ENCODE measurements at regions not wholly inside any gene's neighbourhood (a gene's known extent, or its start where the extent isn't known, plus 50 kb on each side); places are given as distances from the start of the nearest gene placed in this dataset.
"Not testable (repeated sequence)": the region's sequence is repeated elsewhere in the genome, so short reads cannot be mapped to it uniquely, and the experiment has no call there.

DNA sequence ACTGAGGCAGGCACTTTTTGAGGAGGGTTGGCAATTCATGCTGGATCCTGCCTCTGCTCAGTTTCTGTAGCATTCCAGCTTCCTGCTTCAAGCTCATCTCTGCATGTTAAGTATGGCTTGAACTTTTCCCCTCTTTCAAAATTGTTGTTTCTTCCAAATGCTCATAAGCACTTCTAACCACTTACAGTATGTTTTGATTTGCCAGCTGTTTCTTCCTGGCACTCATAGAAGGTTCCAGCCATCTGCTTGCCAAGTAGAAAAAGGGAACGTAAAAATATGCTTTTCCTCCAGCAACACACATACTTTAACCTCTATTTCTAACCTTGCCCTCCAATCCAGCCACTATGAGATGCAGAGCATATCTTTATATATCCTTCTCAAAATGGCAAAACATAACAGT, 692.6 kb upstream of the COBL start:
- DNase-seq: no peak

DNA sequence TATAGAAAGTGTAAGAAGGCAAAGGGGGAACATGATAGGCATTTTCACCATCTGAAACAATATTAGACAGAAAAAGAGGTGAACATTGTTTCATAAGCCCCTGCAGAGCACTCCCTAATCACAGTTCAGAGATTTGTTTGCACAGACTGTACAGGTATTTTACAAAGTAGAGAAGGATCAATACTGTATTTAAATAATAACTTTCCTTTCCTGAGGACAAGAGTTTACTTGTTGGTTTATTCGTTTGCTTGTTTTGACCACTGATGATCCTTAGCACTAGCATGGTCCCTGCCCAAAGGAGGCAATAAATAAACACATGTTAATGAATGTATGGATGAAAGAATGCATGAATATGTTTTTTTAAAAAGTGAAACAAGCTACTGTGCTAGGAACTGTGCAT, 690.1 kb upstream of the COBL start:
- no peak for DNase-seq

DNA sequence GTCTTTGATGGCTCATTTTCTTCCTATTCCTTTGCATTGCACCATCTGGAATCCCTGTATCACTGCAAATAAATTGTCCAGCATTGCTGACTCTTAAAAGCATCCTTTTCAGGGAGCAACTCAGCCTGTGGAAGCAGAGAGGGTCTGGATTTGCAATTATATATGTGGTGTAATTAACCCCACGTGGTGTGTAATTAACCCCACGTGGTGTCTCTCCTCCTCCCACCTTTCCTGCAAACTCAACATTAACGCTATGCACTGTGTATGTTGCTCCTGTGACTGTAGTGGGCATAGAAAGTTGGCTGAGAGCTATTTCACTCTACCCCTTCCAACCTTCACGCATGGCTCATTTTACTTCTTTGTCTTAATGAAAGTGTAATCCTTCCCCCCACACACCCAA, 689.0 kb upstream of the COBL start:
- DNase-seq: no peak

DNA sequence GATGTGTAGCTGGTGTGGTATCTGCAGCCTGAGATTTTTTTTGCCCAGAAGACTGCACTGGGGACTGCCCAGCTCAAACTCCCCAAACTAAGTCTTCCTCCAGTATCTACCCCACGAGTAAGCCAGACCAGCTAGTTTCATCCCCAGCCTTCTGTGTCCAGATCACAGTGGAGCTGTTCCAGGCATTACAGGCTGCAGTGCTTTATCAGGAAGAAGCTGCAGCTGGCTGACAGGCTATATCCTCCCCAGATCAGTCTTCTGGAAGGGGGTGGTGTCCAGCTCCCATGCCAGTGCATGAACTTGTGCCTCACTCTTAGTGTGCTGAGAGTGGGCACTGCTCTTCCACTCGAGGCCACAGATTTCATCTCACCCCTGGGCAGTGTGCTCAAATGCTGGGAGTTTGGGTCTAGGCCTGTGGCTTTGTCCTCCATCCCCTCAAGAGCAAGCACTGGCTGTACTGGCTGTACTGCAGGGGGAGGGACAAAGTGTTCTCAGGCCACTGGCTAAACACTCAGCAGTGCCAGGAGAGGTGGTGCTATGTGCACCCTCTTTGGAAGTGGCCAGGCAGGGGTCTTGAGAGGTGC, 679.1 kb upstream of the COBL start:
- DNase-seq: no peak

DNA sequence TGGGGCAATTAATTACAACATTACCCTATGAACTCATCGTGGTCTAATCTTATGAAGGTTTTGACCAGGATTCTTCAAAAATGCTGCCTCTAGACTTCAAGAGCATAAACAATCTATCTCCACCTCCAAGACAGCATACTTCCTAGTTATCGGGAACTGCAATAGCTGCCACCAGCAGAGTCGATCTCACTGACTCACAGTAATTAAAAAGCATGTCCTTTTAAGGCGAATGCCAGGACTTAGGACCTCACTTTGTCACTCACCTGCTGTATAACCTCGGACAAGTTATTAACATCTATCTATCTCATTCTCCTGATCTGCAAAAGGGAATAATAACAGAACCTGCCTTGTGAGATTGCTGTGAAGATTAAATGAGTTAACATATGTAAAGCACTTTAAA, 666.0 kb upstream of the COBL start:
- no peak for DNase-seq

DNA sequence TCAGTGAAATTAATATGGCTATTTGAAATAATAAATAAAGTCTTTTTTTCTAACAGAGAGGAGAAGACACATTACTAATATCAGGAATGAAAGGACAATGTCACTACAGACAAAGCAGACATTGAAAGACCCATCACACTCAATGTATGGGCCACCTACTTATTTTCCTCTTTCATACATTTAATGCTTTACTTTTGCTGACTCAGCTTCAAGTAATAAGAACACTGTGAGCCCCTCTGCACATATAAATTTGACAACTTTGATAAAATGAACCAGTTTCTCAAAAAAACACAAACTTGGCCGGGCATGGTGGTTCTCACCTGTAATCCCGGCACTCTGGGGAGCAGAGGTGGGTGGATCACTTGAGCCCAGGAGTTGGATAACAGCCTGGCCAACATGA, 664.2 kb upstream of the COBL start:
- DNase-seq: no peak

DNA sequence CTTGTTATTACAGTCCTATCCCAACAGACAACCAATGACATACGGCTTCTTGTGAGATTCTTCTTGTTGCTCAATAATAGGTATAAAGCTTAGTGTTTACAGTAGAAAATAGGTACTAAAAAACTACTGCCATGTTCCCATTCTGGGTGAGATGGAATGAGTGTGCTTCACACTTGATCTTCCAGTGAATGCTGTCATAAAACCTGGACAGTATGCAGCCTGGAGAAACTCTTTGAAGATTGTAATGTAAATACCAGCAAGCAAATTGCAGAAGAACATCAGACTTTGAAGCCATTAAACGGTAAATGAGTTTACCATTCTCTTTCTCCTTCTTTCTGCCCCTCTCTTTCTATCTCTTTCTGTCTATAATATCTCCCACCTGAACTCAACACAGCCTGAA, 663.7 kb upstream of the COBL start:
- no peak for DNase-seq

DNA sequence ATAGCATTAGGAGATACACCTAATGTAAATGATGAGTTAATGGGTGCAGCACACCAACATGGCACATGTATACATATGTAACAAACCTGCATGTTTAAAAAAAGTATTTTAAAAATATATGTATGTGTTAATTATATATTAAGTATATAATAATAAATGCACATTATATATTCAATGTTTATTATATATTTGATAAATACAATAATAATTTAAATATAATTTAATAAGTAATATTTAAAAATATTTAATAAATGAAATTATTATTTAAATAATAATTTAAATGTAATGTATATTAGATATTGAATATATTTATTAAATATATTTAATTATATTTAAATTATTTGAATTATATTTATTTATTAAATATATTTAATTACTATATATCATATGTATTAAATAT, 661.3 kb upstream of the COBL start:
- DNase-seq: no peak

DNA sequence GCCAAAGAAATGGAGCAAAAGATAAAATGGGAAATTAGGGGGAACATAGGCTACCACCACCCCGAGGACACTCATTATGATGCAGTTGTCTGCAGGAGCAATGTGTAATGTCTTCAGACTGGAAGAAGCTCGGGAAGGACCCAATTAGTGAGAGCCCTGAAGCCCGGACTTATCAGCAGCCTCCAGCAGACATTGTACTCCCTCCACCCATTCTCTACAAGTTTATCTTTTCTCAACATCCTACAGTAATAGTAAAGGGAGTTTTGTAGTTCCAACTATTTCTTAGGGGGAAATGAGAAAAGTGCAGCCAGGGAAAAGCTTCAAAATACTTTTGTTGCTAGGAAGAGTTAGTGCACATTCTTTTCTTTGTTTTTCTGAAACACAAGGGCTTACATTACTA, 657.3 kb upstream of the COBL start:
- DNase-seq: no peak

DNA sequence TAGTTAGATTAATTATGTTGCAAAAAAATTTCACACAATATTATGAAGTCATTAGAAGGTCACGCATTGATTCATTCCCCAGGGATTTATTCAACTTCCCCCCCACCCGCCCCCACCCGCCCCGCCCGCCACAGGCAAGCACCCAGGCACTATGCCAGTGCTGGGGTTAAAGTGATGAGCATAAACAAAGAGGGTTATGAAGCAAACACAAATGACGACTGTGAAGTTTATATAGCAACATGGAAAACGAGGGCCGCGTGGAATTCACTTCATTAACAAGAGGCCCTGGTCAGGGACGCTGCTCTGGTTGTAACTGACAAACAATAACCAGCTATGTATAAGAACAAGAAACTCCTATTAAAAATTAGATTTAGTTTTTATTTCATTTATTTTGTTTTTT, 656.5 kb upstream of the COBL start:
- no peak for DNase-seq

DNA sequence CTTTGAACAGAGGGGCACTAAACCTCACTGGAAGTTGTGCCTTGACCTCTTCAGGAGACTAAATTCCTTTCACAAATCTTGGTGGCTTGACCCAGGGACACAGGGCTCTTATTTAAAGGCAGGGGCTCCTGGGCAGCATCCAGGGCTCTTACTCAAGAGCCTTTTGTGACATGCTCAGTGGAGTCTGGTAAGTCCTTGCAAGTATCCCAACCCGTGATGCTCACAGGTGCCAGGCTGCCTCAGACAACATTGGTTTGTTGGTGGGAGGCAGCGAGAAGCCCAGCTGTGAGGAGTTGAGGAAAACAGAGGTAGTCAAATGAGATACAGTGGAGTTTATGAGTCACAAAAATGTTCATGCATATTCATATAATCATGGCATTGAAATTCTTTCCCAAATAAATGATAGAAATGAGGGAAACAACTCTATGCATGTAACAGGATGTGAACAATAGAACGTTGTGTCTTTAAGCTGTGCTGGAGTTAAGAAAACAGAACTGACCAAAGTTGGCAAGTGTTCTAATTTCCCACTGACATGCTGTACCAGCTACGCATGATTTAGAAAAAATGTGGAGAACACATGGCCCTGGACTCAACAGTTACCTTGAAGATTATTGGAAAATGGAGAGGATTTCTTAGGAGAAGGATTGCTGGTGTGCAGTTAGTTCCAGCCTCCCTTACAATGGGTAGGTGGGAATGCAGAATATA, 654.5 kb upstream of the COBL start:
- DNase-seq: no peak

DNA sequence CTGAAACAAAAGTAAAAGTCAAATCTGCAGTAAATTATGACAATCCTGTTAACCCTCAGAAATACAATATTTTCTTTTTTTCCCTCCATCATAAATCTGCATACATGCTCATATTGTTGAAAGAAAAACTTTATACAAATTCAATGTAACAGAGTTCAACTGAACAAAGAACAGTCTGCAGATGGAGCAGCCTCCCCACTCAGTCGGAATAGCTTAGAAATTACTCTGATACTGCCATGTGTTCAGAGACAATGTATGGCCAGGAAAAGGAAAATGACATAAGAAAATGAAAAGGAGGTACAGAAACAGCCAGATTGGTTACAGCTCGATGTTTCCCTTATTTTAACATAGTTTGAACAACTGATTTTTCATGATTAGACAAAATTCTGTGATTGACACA, 651.9 kb upstream of the COBL start:
- DNase-seq: no peak

DNA sequence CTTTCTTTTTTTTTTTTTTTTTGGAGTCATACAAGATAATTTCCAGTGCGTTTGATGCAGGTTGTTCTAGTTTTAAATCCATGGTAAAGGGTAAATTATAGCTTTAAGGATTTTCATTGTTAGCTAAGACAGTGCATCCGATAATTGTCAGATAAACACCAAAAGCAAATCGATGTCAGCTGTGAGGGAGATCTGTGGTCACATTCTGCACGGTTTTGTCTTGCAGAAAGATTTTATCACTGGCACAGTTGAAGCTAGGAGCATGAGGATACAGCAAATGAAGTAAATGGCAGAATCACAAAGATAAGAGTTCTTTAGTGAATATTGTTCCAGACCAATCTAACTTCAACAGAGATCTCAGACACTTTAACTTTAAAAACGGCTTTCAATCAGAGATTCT, 648.8 kb upstream of the COBL start:
- DNase-seq: no peak

DNA sequence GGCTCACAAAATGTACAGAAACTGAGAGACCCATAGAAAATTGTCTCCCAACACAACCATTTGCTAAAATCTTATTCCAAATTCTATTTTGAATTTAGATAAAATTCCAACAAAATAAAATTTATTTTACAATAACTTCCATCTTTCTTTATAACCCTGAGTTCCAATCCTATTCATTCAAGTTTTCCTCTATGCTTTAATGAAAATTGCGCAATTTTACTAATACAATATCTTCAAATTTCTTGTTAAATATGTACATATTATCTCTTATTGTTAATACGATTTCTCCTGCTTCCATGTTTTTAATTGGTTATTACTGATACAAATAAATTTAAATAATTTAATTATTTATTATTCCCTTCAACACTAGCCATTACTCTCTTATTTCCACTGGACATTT, 645.2 kb upstream of the COBL start:
- DNase-seq: no peak

DNA sequence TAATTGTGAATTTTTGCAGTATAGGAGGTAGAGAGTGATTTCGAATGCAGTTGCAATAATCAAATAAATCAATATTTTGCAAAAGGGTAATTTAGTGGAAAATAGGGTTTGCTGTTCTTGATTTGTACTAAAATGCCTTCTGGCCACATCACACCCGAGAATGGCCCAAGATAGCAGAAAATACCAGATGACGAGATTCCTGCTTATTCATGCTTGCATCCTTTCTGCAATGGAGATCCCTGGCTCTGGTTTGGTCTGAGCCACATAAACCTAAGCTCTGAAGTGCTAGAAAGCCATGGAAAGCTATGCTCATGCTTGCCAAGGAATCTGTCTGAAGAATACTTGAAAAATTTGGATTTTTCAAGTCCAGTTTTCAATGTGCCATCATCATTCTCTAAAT, 634.2 kb upstream of the COBL start:
- no peak for DNase-seq

DNA sequence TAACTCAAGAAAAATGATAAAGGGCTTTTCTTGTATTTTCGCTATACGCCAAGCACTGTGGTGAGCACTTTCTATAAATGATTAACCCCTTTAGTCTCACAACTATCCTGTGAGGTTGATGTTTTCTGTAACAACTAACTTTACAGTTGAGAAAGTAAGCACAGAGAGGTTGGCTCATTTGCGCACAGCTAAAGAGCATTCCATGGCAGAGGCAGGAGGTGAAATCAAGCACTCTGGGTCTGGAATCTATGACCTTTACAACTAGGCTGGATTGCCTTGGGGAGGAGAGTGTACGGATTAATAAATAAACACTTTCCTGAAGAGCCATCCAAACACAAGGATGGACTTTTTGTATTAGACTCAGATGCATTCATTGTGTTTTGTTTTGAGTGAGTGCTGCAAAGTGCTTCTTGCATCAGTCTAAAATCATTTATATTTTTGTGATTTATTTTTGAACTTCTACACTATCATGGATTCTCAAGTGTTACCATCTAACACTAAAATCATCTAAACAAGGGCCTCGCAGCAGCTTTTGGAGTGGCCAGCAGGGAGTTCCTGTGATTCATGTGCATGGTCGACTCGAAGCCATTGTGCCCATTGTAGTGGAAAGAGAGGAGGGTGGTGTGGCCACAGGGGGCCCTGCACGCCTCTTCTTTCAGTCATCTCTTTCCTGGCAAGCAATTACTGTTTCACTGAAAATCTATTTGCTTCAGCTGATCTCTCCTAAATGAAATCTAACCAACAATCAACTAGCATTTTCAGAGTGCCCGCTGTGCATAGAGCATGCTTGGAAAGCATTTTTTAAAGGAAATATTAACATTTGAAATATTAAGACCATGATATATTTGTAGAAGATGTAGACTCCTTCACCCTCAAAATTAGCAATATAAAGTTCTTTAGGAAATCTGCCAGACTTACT, 633.4 kb upstream of the COBL start:
- DNase-seq: no peak

DNA sequence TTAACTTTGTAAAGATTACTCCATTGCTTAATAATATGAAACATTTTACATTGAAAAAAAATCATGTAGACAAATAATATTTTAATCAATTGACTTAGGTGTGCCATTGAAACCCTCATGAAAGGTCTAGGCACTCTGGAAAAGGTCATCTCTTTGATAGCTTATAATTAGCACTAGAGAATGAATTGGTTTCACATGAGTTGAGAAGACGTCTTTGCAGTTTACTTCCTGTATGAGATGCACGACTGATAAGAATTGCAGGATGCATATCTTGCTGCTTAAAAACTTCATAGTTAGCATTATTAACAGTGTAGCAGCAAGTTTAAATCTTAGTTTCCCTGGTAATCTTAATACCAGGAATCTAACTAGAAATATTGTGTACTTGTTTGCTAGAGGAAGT, 614.2 kb upstream of the COBL start:
- DNase-seq: no peak

DNA sequence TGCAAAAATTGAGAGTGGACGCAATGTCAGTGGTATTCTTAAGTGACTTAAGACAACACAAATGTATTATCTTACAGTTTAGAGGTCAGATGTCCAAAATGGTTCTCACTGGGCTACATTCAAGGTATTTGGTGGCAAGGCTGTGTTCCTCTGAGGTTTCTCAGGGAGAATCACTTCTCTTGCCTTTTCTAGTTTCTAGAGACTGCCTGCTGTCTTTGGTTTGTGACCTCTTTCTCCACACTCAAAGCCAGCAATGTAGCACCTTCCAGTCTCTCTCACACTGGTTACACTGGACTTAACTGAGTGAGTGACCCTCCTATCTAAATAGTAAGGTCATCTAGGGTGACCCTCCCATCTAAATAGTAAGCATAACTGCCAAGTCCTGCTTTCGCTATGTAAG, 613.2 kb upstream of the COBL start:
- DNase-seq: no peak

DNA sequence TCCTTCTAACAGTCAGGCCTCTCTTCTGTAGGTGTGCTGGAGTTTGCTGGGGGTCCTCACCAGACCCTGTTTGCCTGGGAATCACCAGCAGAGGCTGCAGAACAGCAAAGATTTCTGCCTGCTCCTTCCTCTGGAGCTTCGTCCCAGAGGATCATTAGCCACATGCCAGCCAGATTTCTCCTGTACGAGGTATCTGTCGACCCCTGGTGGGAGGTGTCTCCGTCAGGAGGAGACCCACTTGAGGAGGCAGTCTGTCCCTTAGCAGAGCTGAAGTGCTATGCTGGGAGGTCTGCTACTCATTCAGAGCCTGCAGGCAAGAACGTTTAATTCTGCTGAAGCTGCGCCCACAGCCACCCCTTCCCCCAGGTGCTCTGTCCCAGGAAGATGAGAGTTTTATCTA, 611.1 kb upstream of the COBL start:
- DNase-seq: no peak

DNA sequence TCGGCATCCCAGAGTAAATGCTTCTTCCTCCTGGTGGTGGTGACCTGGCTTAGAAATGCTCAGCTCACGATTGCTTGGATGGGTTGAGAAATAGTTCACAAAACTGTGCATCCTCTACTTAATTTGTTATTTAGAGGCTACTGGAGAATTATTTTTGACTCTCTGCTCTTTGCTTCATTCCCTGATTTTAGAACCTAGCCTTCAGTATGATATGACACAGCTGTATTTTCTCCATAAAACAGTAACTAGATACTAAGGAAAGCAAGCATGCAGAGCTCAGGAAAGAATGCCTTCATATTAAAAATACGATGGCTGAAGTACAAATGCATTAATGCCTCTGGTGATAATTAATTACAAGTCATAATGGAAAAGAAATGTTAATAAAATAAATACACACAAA, 602.0 kb upstream of the COBL start:
- DNase-seq: no peak

DNA sequence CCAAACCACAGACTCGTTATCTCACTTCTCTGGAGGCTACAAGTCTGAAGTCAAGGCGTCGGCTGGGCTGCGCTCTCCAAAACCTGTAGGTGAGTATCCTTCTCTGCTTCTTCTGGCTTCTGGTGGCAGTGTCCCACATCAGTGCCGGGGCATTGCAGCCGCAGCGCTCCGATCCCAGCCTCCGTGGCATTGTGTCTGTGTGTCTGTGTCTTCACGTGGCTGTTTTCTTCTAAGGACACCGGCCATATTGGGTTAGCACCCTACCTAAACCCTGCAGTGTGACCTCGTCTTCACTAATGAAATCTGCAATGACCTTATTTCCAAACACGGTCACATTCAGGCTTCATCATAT, 584.9 kb upstream of the COBL start:
- no peak for DNase-seq

DNA sequence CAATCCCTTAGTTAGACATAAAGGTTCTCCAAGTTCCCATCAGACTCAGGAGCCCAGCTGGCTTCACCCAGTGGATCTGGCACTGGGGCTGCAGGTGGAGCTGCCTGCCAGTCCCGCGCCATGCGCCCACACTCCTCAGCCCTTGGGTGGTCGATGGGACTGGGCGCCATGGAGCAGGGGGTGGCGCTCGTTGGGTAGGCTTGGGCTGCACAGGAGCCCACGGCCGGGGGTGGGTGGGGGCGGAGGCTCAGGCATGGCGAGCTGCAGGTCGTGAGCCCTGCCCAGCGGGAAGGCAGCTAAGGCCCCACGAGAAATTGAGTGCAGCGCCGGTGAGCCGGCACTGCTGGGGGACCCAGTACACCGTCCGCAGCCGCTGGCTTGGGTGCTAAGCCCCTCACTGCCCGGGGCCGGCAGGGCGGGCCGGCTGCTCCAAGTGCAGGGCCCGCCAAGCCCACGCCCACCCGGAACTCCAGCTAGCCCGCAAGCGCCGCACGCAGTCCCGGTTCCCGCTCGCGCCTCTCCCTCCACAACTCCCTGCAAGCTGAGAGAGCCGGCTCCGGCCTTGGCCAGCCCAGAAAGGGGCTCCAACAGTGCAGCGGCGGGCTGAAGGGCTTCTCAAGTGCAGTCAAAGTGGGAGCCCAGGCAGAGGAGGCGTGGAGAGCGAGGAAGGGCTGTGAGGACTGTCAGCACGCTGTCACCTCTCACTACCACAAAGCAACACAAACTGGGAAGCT, 584.3 kb upstream of the COBL start:
- not testable (repeated sequence) for DNase-seq

DNA sequence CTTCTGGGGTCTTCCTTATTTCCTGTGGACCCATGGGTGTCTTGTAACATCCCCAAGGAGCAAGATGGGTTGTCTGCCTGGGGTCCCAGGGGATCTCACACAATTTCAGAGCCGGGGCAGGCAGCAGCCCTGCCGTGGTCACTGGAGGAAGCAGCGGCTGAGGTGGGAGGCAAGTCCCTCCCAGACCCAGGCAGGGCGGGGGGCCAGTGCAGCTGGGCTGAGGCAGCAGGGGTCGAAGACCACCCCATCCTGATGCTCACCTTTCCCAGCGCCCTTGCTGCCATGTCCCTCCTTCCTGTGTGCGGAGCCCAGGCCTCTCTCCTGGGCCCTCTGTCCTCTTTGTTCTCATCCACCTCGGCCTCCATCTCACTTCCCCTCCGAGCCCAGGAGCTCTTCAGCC, 583.0 kb upstream of the COBL start:
- DNase-seq: no peak

DNA sequence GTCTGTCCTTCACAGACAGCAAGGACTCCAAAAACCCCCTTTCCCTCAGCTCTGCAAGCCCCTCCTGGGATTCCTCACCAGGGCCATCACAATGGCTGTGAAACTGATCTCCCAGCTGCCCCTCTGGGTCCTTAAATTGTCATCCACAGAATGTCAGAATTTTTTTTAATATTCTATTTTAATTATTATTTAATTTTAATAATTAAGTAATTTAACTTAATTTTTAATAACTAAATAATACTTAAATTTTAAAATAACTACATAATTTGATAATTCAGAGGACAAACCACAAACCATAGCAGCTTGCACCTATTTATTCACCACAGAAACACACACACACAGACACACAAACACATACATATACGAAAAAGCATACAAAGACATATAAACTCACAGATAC, 565.8 kb upstream of the COBL start:
- DNase-seq: no peak
